B cell (primary cell): ENCODE measurements at regions not wholly inside any gene's neighbourhood (a gene's known extent, or its start where the extent isn't known, plus 50 kb on each side); places are given as distances from the start of the nearest gene placed in this dataset.
"Not testable (repeated sequence)": the region's sequence is repeated elsewhere in the genome, so short reads cannot be mapped to it uniquely, and the experiment has no call there.

Experiments used
- CTCF ChIP-seq: fragments of 200-600 bp; IDR thresholded peaks from one replicate; pipeline ENCODE4 v1.8.0; 2022; ENCODE audit warnings: antibody characterized with exemption, mild to moderate bottlenecking
- EZH2 ChIP-seq: IDR thresholded peaks from 2 replicates; pipeline ENCODE4 v1.6.1; 2012; ENCODE audit warnings: borderline replicate concordance, low read depth, mild to moderate bottlenecking, moderate library complexity, low read length; ENCODE audit not compliant: insufficient read depth, poor library complexity, severe bottlenecking

DNA sequence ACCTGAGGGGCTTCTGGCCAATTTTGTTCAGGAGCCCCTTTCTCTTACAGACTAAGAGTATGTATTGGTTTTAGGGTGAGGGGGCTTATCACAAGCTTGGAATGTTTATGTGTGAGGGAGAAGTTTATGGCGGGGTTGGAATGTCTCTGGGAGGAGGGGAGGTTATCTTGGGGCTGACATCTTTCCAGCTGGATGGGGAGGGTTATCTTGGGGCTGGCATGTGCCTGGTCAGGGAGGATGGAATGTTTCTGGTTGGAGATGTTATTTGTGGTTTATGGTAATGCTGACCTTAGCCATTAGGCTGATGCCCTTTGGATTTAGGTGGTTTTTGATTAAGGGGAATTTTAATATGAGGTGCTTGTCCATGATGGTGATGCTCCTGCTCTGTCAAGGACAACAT, 171.0 kb upstream of the PDE4B start:
- TF ChIP-seq EZH2, CTCF: not testable (repeated sequence)
